ENCODE measurements at regions not wholly inside any gene's neighbourhood (a gene's known extent, or its start where the extent isn't known, plus 50 kb on each side); places are given as distances from the start of the nearest gene placed in this dataset.

- no peak for DNase-seq
Measured at GRCh38 chrX:7266288-7266687, 118.3 kb upstream of the PUDP start.

DNA sequence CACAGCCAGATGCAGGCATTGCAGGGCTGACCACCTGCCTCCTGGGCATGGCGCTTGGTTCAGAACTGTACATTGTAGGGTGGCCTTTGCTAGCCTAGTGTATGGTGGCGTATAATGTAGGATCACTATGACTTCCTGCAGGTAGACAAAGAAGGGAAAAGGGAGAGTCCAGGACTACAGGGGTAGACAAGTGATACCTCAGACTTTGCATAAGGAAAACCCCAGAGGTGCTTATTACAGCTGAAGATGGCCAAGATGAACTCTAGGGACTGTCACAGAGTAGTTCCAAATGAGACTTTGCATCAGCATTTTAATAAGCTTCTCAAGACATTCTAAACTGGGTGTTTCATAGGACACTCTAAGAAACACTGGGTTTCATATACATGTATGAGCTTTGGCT is 116.4 kb upstream of the PUDP start:
- DNase-seq = no peak

- no peak for DNase-seq
Measured at GRCh38 chrX:7263961-7264360, 116.0 kb upstream of the PUDP start.

GRCh38 chrX:7263330-7263729 is 115.4 kb upstream of the PUDP start:
- DNase-seq = no peak

GRCh38 chrX:7262551-7262950 is 114.6 kb upstream of the PUDP start:
- DNase-seq = no peak

GRCh38 chrX:7261672-7262332 is 113.8 kb upstream of the PUDP start:
- DNase-seq = no peak

- no peak for DNase-seq
Measured at GRCh38 chrX:7254144-7254543, 106.2 kb upstream of the PUDP start.

- no peak for DNase-seq
Measured at GRCh38 chrX:7253565-7253964, 105.6 kb upstream of the PUDP start.

DNA sequence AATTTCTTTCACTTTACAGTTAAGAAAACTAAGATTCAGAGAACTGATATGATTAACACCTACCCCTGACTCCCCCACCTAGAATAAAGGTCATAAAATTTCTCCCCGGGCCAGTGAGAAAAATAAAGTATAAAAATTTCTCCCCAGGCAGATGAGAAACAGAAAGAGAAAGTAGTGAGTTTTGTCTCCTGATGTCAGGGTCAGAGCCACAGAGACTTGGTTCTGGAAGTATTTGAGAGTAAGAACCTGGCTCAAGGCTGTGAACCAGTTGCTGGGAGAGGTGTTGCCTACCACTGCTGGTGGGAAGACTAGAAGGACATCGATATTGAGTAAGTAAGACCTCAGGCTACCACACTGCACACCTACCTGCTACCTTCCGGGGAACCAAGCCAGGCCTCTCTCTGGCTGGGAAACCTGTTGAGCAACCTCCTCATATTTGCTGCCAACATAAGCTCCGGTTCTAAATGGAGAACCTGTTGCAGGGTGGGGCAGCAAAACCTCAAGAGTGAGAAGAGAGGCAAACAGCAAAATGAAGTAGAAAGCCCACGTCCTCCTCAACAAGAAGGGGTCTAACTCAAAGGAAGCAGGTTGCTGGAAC is 104.2 kb upstream of the PUDP start:
- no peak for DNase-seq

DNA sequence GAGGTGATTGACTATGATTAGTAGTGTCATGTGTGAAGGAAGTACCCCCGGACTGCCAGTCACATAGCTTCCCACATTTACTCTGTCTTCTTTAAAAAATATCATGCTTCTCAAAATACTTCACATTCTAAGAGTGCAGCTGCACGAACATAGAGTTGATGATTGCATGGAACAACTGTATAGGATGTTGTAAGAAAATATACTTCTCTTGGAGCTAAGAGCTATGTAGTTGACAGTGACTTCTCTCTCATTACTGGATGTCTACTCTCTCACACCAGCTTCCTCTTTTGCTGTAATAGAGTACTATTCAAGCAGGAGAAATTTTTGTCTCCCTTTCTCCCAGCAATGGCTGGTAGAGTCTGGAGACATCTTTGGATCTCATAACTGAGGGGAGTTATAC is 99.4 kb upstream of the PUDP start:
- DNase-seq = no peak

DNA sequence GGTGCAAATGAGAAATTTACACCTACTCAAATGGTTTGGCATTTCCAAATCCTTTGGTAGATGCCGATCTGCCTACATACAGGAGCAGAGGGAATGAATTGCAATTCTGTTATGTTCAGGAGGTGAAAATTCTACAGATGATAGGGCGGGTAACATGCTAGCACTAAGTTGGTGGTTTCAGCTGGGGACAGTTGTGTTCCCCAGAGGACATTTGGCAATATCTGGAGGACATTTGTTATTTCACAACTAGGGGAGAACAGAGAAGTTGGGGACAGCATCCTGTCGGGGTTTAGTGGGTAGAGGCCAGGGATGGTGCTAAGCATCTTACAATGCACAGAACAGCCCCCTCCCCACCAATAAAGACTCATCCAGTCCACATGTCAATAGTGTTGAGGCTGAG is 96.5 kb upstream of the PUDP start:
- DNase-seq = no peak

GRCh38 chrX:7242613-7243012 is 94.7 kb upstream of the PUDP start:
- no peak for DNase-seq

DNA sequence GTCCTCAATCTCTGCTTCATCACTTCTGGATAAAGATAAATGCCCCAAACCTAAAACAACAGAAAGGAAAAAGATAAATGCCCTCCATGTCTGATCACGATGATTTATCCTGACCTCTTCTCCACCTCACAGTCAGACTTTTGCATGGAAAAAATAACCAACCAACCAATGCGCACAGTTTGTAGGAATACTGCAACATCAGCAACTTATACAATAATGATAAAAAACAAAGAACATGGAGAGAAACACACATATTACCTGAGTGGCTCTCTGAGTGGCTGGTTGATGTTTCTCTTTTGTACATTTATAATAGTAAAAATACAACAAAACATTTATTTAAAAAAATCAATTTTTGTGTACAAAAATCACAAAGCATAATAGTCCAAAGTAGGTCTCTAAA is 93.0 kb upstream of the PUDP start:
- DNase-seq = no peak

GRCh38 chrX:7235071-7235470 is 87.1 kb upstream of the PUDP start:
- no peak for DNase-seq

DNA sequence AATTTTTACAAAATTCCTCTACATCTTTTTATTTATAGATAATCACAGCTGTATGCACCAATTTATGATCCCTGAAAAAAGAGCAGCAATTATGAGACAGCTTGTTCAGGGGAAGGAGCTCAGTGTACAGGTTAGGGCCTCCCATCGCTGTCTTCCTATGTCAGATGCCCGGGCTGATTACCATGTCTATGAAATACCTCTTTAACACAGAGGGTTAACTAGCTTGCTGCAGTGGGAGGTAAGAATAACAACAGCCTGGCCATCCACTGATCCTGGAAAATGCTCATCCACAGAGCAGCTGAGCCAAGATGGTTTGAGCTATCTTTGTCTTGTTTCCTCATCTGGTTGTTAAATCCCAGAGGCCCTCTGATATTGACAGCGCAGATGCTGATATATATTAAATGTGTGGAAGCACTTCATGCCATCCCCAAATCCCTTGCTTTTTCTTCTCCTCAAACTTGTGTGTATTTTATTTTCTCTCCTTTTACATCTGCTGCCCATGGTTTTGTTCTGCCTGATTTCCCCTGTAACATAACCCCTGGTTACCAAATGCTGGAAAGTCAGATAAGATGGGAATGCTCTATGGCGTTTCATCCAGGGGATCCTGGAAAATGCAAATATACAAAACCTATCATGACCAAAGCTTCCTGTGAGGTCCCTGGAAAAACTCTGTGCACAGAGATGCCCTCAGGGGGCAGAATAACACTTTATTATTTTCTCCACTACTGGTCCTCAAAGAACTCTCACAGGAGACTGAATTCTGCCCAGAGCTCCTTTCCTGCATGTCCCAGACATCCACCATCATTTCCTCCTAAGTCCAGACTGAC is 85.8 kb upstream of the PUDP start:
- DNase-seq = no peak

DNA sequence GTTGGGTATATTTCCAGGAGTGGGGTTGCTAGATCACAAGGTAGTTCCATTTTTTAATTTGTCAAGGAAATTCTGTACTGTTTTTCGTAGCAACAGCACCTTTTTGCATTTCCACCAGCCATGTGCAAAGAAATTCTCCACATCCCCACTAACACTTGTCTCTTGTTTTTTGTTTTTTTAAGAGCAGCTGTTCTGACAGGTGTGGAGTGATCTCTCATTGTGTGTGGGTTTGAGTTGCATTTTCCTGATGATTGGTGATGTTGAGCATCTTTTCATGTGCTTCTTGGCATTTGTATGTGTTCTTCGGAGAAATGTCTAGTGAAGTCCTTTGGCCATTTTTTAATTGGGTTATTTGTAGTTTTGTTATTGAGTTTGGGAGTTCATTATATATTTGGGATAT is 80.3 kb upstream of the PUDP start:
- no peak for DNase-seq

GRCh38 chrX:7225338-7225737 is 77.4 kb upstream of the PUDP start:
- no peak for DNase-seq

DNA sequence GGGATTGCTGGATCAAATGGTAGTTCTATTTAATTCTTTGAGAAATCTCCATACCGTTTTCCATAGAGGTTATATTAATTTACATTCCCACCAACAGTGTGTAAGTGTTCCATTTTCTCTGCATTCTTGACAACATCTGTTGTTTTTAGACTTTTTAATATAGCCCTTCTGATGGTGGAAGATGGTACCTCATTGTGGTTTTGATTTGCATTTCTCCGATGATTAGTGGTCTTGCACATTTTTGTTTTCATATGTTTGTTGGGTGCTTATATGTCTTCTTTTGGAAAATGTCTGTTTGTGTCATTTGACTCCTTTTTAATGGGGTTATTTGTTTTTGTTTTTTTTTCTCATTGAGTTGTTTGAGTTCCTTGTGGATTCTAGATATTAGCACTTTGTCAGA is 75.3 kb upstream of the PUDP start:
- no peak for DNase-seq

DNA sequence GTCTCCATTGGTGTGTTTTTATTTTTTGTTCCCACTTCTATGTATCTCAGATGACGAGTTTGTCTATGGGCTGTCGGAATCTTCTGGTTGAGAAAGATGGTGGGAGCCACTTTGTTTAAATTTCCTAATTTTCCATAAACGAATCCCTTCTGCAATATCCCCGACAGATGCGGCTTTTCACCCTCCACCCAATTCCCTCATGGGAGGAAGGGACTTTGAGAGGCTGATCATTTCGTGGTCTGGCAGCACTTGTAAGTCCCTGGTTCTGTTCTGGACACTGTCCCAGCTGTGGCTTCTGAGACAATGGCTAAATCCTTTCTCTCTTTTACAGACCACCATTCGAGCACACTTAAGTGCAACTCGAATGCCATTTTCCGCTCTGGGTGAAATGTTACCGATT is 72.2 kb upstream of the PUDP start:
- DNase-seq = no peak

DNA sequence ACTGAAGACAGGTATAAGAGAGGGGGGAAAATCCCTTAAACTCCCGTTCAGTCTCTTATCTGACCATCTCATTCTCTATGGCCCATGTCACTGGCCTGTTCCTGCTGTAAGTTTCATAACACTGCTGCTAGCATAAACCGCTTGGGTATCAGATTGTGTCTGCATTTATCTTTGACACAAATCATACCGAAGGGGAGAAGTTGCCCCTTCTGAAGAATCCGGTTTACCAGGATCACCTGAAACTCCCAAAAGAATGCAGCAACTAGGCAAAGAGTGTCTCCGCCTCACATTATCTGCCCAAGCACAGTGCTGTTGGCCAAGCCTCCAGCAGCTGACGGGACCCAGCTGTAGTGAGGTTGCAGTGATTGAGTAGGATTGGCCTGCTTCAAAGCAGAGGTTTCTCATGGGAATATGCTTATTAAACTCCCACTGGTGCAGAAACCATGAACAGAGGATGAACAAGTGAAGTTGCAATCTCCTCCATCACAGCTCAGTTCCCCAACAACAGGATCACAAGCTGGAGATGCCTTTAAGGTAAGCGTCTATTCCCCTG is 71.3 kb upstream of the PUDP start:
- DNase-seq = no peak

DNA sequence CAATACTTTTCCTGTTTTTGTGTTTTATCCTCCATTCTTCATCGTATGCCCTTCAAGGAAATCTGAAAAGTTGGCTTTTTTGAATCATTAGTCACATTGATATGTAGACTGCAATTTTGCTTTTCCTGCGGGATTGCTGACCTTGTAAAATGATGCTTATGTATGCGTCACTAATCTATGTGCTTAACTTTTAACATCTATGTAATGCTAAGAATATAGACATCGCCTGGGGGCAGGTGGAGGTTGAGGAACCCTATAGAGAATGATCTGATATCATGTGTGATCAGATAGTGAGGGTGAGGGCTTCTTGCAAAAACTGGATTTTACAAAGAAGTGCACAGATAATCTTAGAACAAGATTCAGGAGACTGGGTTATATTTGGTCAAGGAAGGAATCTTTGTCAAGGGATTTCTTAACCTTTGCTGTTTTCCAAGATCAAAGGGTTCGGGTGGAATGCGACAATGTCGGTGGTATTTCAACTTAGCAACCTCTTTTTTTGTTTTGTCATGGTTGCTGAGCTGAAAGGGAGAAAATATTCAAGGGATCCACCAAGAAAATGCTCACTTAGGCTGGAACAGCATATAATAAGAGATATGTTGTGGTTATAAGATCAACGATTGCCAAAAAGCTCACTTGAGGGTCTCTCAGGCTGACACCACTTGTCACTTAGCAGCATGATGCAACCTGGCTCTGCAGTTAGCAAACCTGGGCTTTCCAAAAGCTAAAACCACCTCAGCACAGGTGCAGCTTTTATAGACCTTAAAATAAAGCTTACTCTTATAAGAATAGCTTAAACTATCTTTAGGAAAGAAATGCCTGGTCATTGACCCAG is 70.6 kb upstream of the PUDP start:
- DNase-seq = no peak

- no peak for DNase-seq
Measured at GRCh38 chrX:7216981-7217587, 69.1 kb upstream of the PUDP start.

DNA sequence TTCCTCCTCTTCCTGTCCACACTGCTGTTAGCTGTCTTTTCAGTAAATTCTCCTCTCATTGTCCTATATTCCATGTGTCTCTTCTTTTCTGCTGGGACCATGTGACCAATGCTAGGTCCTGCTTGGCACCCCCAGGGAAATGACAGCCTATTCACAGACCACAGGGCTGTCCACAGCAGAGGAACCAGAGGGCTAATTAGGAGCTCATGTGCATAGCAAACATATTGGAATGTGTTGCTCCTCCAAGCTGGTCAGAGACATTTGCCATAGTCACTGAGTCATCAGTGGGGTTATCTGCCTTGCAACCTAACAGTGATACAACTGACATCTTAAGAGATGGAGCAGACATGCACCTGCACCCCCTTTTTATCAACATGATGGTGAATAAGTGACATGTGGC is 67.9 kb upstream of the PUDP start:
- no peak for DNase-seq
